ENCODE measurements at regions not wholly inside any gene's neighbourhood (a gene's known extent, or its start where the extent isn't known, plus 50 kb on each side); places are given as distances from the start of the nearest gene placed in this dataset.

- H3K79me2 ChIP-seq (ENCODE audit: control insufficient read depth, insufficient read depth, low read length) = no peaks in the 10 kb centered on the region
- no peak overlapping the region for H2BK120ac ChIP-seq (ENCODE audit: low read depth, low read length)
- no peaks in the 10 kb centered on the region for H3K27me3 ChIP-seq (ENCODE audit: insufficient read depth, low read length, poor library complexity)
- no peak overlapping the region for H2BK15ac ChIP-seq (replicated peaks; ENCODE audit: low read depth)
- H4K5ac ChIP-seq (ENCODE audit: low read length) = no peak overlapping the region
- H2AK5ac ChIP-seq (ENCODE audit: low read length) = no peak overlapping the region
- no peak overlapping the region for H3K27ac ChIP-seq (ENCODE audit: low read depth, low read length)
- no peak overlapping the region for H3K56ac ChIP-seq (ENCODE audit: low read length)
- no peak for DNase-seq
- no peak overlapping the region for H3K4me2 ChIP-seq (ENCODE audit: low read length)
- H3K4me1 ChIP-seq (ENCODE audit: control insufficient read depth, low read depth, low read length) = no peaks in the 10 kb centered on the region
- no peak overlapping the region for H3K4me3 ChIP-seq (ENCODE audit: low read length)
- WGBS (ENCODE audit: extremely low coverage, insufficient coverage, low lambda C conversion rate) = no CpG with 5 or more reads among the region's 10 CpGs
- H4K8ac ChIP-seq (ENCODE audit: low read depth, low read length) = no peak overlapping the region
- no peak overlapping the region for H3K18ac ChIP-seq (ENCODE audit: low read length)
- no peak overlapping the region for H3K4ac ChIP-seq (ENCODE audit: low read depth, low read length)
- no peaks in the 10 kb centered on the region for H3K79me1 ChIP-seq (ENCODE audit: low read length)
- H2BK5ac ChIP-seq (ENCODE audit: low read length) = no peak overlapping the region
- H3K36me3 ChIP-seq (ENCODE audit: control insufficient read depth, insufficient read depth, low read length) = no peaks in the 10 kb centered on the region
- no peak overlapping the region for H3K23ac ChIP-seq (ENCODE audit: low read length)
- no peak overlapping the region for H3K9ac ChIP-seq (ENCODE audit: low read length)
These were observed 542.1 kb downstream of the TCERG1L start for GRCh38 chr10:130769146-130770017.

GRCh38 chr10:130770018-130770630, 541.4 kb downstream of the TCERG1L start:
- Histone ChIP-seq H4K8ac (ENCODE audit: low read depth, low read length) (no peak overlapping the region), H3K4me3 (ENCODE audit: low read length) (no peak overlapping the region), H3K36me3 (ENCODE audit: control insufficient read depth, insufficient read depth, low read length) (no peaks in the 10 kb centered on the region), H2BK5ac (ENCODE audit: low read length) (no peak overlapping the region), H2BK15ac (replicated peaks; ENCODE audit: low read depth) (no peak overlapping the region), H2BK120ac (ENCODE audit: low read depth, low read length) (no peak overlapping the region), H3K4me2 (ENCODE audit: low read length) (no peak overlapping the region), H3K79me2 (ENCODE audit: control insufficient read depth, insufficient read depth, low read length) (no peaks in the 10 kb centered on the region), H3K9ac (ENCODE audit: low read length) (no peak overlapping the region), H3K18ac (ENCODE audit: low read length) (no peak overlapping the region), H3K4me1 (ENCODE audit: control insufficient read depth, low read depth, low read length) (no peaks in the 10 kb centered on the region), H4K5ac (ENCODE audit: low read length) (no peak overlapping the region), H3K56ac (ENCODE audit: low read length) (no peak overlapping the region), H3K27me3 (ENCODE audit: insufficient read depth, low read length, poor library complexity) (no peaks in the 10 kb centered on the region), H3K79me1 (ENCODE audit: low read length) (no peaks in the 10 kb centered on the region), H2AK5ac (ENCODE audit: low read length) (no peak overlapping the region), H3K4ac (ENCODE audit: low read depth, low read length) (no peak overlapping the region), H3K23ac (ENCODE audit: low read length) (no peak overlapping the region), H3K27ac (ENCODE audit: low read depth, low read length) (no peak overlapping the region)
- no peak for DNase-seq
- WGBS (ENCODE audit: extremely low coverage, insufficient coverage, low lambda C conversion rate) = no CpG with 5 or more reads among the region's 13 CpGs

- no peak overlapping the region for H2AK5ac ChIP-seq (ENCODE audit: low read length)
- H3K79me2 ChIP-seq (ENCODE audit: control insufficient read depth, insufficient read depth, low read length) = no peaks in the 10 kb centered on the region
- H3K23ac ChIP-seq (ENCODE audit: low read length) = no peak overlapping the region
- no peak overlapping the region for H2BK15ac ChIP-seq (replicated peaks; ENCODE audit: low read depth)
- no peaks in the 10 kb centered on the region for H3K79me1 ChIP-seq (ENCODE audit: low read length)
- H3K9ac ChIP-seq (ENCODE audit: low read length) = no peak overlapping the region
- H3K4me2 ChIP-seq (ENCODE audit: low read length) = no peak overlapping the region
- H3K27ac ChIP-seq (ENCODE audit: low read depth, low read length) = no peak overlapping the region
- no peaks in the 10 kb centered on the region for H3K4me1 ChIP-seq (ENCODE audit: control insufficient read depth, low read depth, low read length)
- no peak overlapping the region for H2BK120ac ChIP-seq (ENCODE audit: low read depth, low read length)
- no CpG with 5 or more reads among the region's 13 CpGs for WGBS (ENCODE audit: extremely low coverage, insufficient coverage, low lambda C conversion rate)
- DNase-seq = no peak
- no peak overlapping the region for H3K56ac ChIP-seq (ENCODE audit: low read length)
- no peak overlapping the region for H3K18ac ChIP-seq (ENCODE audit: low read length)
- H3K4ac ChIP-seq (ENCODE audit: low read depth, low read length) = no peak overlapping the region
- no peaks in the 10 kb centered on the region for H3K27me3 ChIP-seq (ENCODE audit: insufficient read depth, low read length, poor library complexity)
- H2BK5ac ChIP-seq (ENCODE audit: low read length) = no peak overlapping the region
- no peak overlapping the region for H4K8ac ChIP-seq (ENCODE audit: low read depth, low read length)
- H3K36me3 ChIP-seq (ENCODE audit: control insufficient read depth, insufficient read depth, low read length) = no peaks in the 10 kb centered on the region
- no peak overlapping the region for H3K4me3 ChIP-seq (ENCODE audit: low read length)
- no peak overlapping the region for H4K5ac ChIP-seq (ENCODE audit: low read length)
These were observed 540.0 kb downstream of the TCERG1L start for GRCh38 chr10:130771491-130771946.

- Histone ChIP-seq H3K79me2 (ENCODE audit: control insufficient read depth, insufficient read depth, low read length) (no peaks in the 10 kb centered on the region), H2BK15ac (replicated peaks; ENCODE audit: low read depth) (no peak overlapping the region), H3K23ac (ENCODE audit: low read length) (no peak overlapping the region), H3K56ac (ENCODE audit: low read length) (no peak overlapping the region), H3K4ac (ENCODE audit: low read depth, low read length) (no peak overlapping the region), H2BK120ac (ENCODE audit: low read depth, low read length) (no peak overlapping the region), H3K4me3 (ENCODE audit: low read length) (no peak overlapping the region), H3K9ac (ENCODE audit: low read length) (no peak overlapping the region), H3K79me1 (ENCODE audit: low read length) (no peaks in the 10 kb centered on the region), H2BK5ac (ENCODE audit: low read length) (no peak overlapping the region), H3K27me3 (ENCODE audit: insufficient read depth, low read length, poor library complexity) (no peaks in the 10 kb centered on the region), H3K36me3 (ENCODE audit: control insufficient read depth, insufficient read depth, low read length) (no peaks in the 10 kb centered on the region), H4K8ac (ENCODE audit: low read depth, low read length) (no peak overlapping the region), H3K18ac (ENCODE audit: low read length) (no peak overlapping the region), H3K4me2 (ENCODE audit: low read length) (no peak overlapping the region), H3K27ac (ENCODE audit: low read depth, low read length) (no peak overlapping the region), H3K4me1 (ENCODE audit: control insufficient read depth, low read depth, low read length) (no peaks in the 10 kb centered on the region), H2AK5ac (ENCODE audit: low read length) (no peak overlapping the region), H4K5ac (ENCODE audit: low read length) (no peak overlapping the region)
- WGBS (ENCODE audit: extremely low coverage, insufficient coverage, low lambda C conversion rate) = no CpG with 5 or more reads among the region's 5 CpGs
- DNase-seq = no peak
These were observed 539.5 kb downstream of the TCERG1L start for GRCh38 chr10:130772056-130772455.

GRCh38 chr10:130772676-130773075, 538.8 kb downstream of the TCERG1L start:
- no CpG with 5 or more reads among the region's 5 CpGs for WGBS (ENCODE audit: extremely low coverage, insufficient coverage, low lambda C conversion rate)
- no peak overlapping the region for H3K9ac ChIP-seq (ENCODE audit: low read length)
- H3K79me2 ChIP-seq (ENCODE audit: control insufficient read depth, insufficient read depth, low read length) = no peaks in the 10 kb centered on the region
- no peak overlapping the region for H3K56ac ChIP-seq (ENCODE audit: low read length)
- H3K4me3 ChIP-seq (ENCODE audit: low read length) = no peak overlapping the region
- H3K4ac ChIP-seq (ENCODE audit: low read depth, low read length) = no peak overlapping the region
- H3K23ac ChIP-seq (ENCODE audit: low read length) = no peak overlapping the region
- no peak overlapping the region for H2BK5ac ChIP-seq (ENCODE audit: low read length)
- no peak overlapping the region for H4K5ac ChIP-seq (ENCODE audit: low read length)
- H3K4me1 ChIP-seq (ENCODE audit: control insufficient read depth, low read depth, low read length) = no peaks in the 10 kb centered on the region
- H3K27ac ChIP-seq (ENCODE audit: low read depth, low read length) = no peak overlapping the region
- no peaks in the 10 kb centered on the region for H3K27me3 ChIP-seq (ENCODE audit: insufficient read depth, low read length, poor library complexity)
- H3K4me2 ChIP-seq (ENCODE audit: low read length) = no peak overlapping the region
- no peak for DNase-seq
- H4K8ac ChIP-seq (ENCODE audit: low read depth, low read length) = no peak overlapping the region
- H2BK15ac ChIP-seq (replicated peaks; ENCODE audit: low read depth) = no peak overlapping the region
- no peaks in the 10 kb centered on the region for H3K79me1 ChIP-seq (ENCODE audit: low read length)
- no peak overlapping the region for H2AK5ac ChIP-seq (ENCODE audit: low read length)
- no peak overlapping the region for H3K18ac ChIP-seq (ENCODE audit: low read length)
- H3K36me3 ChIP-seq (ENCODE audit: control insufficient read depth, insufficient read depth, low read length) = no peaks in the 10 kb centered on the region
- no peak overlapping the region for H2BK120ac ChIP-seq (ENCODE audit: low read depth, low read length)

Data from mesendoderm (in vitro differentiated cells).